OCI-LY3 (cell line): ENCODE measurements at regions not wholly inside any gene's neighbourhood (a gene's known extent, or its start where the extent isn't known, plus 50 kb on each side); places are given as distances from the start of the nearest gene placed in this dataset.

Experiments
- EZH2phosphoT487 ChIP-seq: fragments of 200-600 bp; shearing (Covaris generic); IDR thresholded peaks from 2 replicates; pipeline ENCODE4 v1.6.1; 2018; ENCODE audit warnings: antibody characterized with exemption, mixed run types, low read depth
- TF ChIP-seq, protein P1 (sequence below): fragments of 200-600, 300-600 bp; sonication (generic); IDR thresholded peaks from 2 replicates; pipeline ENCODE4 v1.5.1; 2014; ENCODE audit warnings: antibody characterized with exemption, low read length, low read depth

DNA sequence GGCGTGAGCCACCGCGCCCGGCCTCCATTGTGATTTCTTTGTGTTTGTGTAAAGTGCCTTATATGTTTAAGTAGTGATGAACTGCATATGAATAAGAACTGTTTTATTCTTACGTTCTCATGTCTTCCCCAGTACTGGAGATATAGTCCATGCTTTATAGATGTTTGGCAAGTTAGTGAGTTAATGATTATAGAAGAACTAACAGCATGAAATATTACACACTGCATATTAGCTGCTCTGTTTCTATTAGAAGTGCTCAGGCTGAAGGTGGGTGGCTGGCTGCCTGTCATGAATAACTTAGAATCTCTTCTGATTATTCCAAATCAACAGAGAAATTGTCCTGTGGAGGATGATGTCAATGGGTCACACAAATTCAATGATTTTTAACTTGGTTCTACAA, 709.4 kb downstream of the GALC start:
- TF ChIP-seq, protein P1, sequence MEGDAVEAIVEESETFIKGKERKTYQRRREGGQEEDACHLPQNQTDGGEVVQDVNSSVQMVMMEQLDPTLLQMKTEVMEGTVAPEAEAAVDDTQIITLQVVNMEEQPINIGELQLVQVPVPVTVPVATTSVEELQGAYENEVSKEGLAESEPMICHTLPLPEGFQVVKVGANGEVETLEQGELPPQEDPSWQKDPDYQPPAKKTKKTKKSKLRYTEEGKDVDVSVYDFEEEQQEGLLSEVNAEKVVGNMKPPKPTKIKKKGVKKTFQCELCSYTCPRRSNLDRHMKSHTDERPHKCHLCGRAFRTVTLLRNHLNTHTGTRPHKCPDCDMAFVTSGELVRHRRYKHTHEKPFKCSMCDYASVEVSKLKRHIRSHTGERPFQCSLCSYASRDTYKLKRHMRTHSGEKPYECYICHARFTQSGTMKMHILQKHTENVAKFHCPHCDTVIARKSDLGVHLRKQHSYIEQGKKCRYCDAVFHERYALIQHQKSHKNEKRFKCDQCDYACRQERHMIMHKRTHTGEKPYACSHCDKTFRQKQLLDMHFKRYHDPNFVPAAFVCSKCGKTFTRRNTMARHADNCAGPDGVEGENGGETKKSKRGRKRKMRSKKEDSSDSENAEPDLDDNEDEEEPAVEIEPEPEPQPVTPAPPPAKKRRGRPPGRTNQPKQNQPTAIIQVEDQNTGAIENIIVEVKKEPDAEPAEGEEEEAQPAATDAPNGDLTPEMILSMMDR: no peak
- TF ChIP-seq EZH2phosphoT487: no peak
